GM19463 (cell line): ENCODE measurements at regions not wholly inside any gene's neighbourhood (a gene's known extent, or its start where the extent isn't known, plus 50 kb on each side); places are given as distances from the start of the nearest gene placed in this dataset.

Experiments
- ATAC-seq: cut with Tn5 transposase; IDR thresholded peaks from one replicate; pipeline ENCODE4 v1.9.1; 2021; ENCODE audit warnings: mild to moderate bottlenecking, moderate library complexity; ENCODE audit not compliant: unreplicated experiment

- ATAC-seq, result no peak
Observed at GRCh38 chr3:14334936-14335335, 67.5 kb upstream of the SLC6A6 start.

DNA sequence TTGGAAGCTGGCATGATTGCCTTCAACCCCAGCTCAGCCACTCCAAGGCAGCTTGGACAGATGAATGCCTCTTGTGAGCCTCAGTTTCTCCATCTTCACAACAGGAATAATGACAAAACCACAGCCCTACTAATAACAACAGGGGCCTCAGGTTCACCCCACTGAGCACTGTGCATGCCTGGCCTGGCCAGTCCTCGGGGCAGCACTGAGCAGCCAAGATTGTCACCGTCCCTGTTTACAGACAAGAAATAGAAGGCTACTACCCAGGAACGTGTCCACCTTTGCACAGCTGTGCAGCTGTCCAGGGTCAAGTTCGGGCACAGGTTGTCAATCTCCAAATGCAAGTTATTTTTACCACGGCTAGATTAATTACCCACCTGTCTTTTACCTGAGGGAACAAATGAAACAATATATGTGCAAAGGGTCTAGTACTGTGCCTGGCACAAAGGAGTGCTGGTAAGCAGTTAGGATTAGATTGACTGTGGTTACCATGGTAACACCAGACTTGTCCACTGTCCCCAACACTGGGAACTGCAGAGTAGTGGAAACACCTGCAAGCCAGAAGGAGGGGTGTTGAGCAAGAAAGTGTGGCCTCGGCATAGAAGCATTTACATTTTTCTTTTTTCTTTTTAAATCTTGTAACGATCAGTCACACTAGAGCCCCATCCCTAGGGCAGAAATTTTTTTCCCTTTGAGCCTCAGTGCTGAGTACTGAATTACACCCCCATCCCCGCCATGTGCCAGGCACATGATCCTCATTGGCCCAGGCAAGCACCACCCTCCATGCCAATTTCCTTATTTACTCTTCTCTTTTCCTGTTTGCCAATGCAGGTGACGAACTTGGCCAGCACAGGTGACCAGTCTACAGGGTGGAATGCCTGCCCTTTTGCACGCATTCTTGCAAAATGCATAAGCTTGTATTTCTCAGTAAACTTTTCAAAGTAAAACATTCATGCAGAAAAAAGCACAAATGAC lies 66.3 kb upstream of the SLC6A6 start:
- ATAC-seq, result no peak

GRCh38 chr3:14336749-14337598 lies 65.4 kb upstream of the SLC6A6 start:
- ATAC-seq, result no peak

DNA sequence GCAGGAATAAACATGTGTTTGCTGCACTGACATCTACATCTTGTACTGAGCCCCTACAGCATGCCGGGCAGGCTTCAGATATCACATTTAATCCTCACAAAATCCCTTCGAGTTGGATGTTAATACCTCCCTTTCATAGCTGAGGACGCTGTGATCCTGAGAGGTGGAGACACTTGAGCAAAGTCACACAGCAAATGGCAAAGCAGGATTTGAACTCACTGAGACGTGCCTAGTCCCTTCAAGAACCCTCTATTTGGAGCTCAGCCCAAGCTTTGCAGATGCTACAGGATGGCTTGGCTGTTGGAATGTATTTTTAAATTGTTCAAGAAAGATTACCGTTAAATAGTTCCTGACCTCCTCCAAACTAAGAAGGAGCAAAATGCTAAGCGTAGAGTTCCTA lies 64.6 kb upstream of the SLC6A6 start:
- ATAC-seq, result no peak

DNA sequence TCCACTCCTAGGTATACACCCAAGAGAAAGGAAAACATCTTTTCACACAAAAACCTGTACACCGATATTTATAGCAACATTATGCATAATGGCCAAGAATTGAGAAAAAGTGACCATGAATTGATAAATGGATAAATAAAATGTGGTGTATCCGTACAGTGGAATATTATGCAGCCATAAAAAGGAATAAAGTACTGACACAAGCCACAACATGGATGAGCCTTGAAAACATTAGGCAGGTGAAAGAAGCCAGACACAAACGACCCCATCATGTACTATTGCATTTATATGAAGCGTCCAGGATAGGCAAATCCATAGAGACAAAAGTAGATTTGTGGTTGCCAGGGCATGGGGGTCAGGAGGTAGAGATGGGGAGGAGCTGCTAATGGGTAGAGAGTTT lies 64.2 kb upstream of the SLC6A6 start:
- ATAC-seq, result no peak

DNA sequence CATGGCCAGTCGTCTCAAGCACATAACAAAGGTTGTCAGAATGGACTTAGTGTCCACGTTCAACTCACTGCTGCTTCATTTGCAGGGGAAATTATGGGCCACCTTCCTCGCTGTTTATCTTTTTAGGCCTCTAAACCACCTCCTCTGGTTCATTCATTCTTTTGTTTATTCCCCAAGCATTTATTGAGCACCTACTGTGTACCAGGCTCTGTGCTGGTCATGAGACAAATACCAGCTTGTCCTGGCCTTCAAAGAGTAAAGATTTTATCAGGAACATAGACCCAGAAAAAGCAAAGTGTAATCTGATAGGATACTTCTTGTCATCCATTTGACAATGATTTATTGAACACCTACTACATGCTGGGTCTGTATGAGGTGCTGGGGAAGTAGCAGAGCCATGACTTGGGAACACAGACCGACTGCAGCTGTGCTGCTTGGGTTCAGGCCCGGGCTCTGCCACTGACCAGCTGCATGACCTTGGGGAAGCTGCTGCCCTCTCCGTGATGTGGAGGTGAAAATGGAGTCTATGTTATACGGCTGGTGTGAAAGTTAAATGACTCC lies 63.4 kb upstream of the SLC6A6 start:
- no peak for ATAC-seq

GRCh38 chr3:14340960-14341708 lies 61.3 kb upstream of the SLC6A6 start:
- no peak for ATAC-seq

- ATAC-seq, result no peak
Observed at GRCh38 chr3:14343338-14344112, 58.9 kb upstream of the SLC6A6 start.

- no peak for ATAC-seq
Observed at GRCh38 chr3:14344351-14344750, 58.1 kb upstream of the SLC6A6 start.

GRCh38 chr3:14345496-14346150 lies 56.8 kb upstream of the SLC6A6 start:
- no peak for ATAC-seq

DNA sequence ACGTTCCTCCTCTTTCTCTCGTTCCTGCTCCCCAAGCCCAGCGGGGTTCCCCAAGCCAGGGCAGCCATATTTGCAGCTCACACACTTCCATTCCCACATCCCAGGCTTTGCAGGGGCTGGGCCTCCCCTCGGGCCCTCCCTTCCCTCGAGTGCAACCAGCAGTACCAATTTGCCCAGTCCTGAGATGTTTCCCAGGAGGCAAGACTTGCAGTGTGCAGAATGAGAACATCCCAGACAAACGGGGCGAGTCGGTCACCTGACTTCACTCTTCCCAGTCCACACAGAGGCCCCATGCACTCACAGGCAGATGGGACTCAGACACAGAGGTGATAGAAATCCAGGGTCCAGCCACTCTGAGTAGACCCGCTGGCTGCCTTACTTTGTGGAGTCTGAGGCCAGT lies 56.2 kb upstream of the SLC6A6 start:
- ATAC-seq, result no peak

DNA sequence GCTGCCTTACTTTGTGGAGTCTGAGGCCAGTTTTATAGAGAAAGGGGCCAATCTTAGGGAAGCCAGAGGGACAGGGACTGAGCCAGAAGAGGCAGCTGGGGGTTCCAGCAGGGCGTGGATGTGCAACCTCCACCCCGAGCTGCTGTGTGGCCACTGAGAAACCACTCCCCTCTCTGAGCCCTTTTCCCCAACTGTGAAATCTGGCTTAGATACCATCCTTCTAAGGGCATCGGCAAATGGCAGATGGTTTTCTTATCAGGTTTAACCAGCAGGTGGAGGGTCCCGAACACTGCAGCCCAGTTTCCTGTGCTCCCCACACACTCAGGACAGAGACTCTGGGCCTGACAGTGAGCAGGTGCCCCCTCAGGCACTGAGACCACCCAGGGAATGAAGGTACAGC lies 55.8 kb upstream of the SLC6A6 start:
- ATAC-seq, result no peak

DNA sequence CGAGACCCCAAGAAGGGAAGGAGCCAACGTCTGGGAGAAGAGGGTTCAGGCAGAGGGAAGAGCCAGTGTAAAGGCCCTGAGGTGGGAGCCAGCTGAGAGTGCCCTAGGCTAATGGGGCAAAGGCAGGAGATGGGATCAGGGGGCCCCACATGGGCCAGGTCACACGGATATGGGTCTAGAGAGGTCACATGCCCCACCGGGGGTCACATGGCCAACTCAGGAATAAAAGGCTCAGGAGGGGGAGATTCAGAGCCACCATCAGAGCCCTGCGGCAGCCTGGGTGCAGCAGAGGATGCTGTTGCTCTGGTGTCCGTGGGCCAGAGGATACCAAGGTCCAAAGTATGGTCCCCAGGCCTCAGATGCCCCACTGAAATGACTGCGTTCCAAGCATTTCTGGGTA lies 55.3 kb upstream of the SLC6A6 start:
- ATAC-seq, result no peak

DNA sequence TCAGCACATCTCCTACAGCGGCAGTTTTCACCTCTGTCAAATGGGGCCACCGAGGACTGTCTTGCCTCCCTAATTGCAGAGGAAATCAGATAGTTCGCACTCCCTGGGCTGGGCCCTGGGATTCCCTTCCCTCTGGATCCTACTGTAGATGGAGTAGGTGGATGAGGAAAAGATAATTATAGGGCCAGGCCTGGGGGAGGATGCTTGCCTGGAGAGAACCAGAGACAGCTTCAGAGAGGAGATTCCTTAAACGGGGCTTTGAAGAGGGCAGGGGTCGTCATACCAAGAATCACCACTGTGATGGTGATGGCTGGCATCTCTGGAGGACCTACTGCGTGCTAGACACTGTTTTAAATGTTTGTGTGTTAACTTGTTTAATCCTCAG lies 50.8 kb upstream of the SLC6A6 start:
- no peak for ATAC-seq

- no peak for ATAC-seq
Observed at GRCh38 chr3:14352002-14352627, 50.3 kb upstream of the SLC6A6 start.
